IMR-90 (cell line): ENCODE measurements at regions not wholly inside any gene's neighbourhood (a gene's known extent, or its start where the extent isn't known, plus 50 kb on each side); places are given as distances from the start of the nearest gene placed in this dataset.

Experiments used
- CEBPB ChIP-seq: IDR thresholded peaks from 2 replicates; pipeline ENCODE4 v1.6.1; 2012; ENCODE audit warnings: low read depth, low read length, improper control_type of control experiment
- CTCF ChIP-seq: conservative IDR thresholded peaks from 2 replicates; pipeline ENCODE4 v1.5.1; 2012; ENCODE audit warnings: mild to moderate bottlenecking, low read depth, low read length, improper control_type of control experiment
- ELK1 ChIP-seq: fragments of 150-350 bp; IDR thresholded peaks from 2 replicates; pipeline ENCODE4 v1.6.1; 2016; ENCODE audit warnings: low read depth, mild to moderate bottlenecking, low read length, moderate library complexity, borderline replicate concordance
- MAFK ChIP-seq: IDR thresholded peaks from 2 replicates; pipeline ENCODE4 v1.6.1; 2012; ENCODE audit warnings: low read depth, low read length, improper control_type of control experiment
- MAZ ChIP-seq: IDR thresholded peaks from 2 replicates; pipeline ENCODE4 v1.6.1; 2012; ENCODE audit warnings: low read depth, mild to moderate bottlenecking, low read length, improper control_type of control experiment, moderate library complexity, borderline replicate concordance
- MXI1 ChIP-seq: IDR thresholded peaks from 2 replicates; pipeline ENCODE4 v1.6.1; 2012; ENCODE audit warnings: low read depth, mild to moderate bottlenecking, low read length, moderate library complexity, borderline replicate concordance
- POLR2A ChIP-seq: IDR thresholded peaks from 2 replicates; pipeline ENCODE4 v1.6.1; 2012; ENCODE audit warnings: mild to moderate bottlenecking, low read depth, low read length
- RAD21 ChIP-seq: IDR thresholded peaks from 2 replicates; pipeline ENCODE4 v1.6.1; 2012; ENCODE audit warnings: low read length, improper control_type of control experiment
- RCOR1 ChIP-seq: IDR thresholded peaks from 2 replicates; pipeline ENCODE4 v1.6.1; 2012; ENCODE audit warnings: mild to moderate bottlenecking, low read length, improper control_type of control experiment; ENCODE audit not compliant: insufficient replicate concordance
- RFX5 ChIP-seq: IDR thresholded peaks from 2 replicates; pipeline ENCODE4 v1.8.0; 2012; ENCODE audit warnings: low read depth, mild to moderate bottlenecking, low read length, moderate library complexity
- SMC3 ChIP-seq: fragments of 150-350 bp; IDR thresholded peaks from 2 replicates; pipeline ENCODE4 v1.6.1; 2016; ENCODE audit warnings: low read depth, mild to moderate bottlenecking, antibody characterized with exemption, low read length, moderate library complexity
- USF2 ChIP-seq: fragments of 150-350 bp; IDR thresholded peaks from 2 replicates; pipeline ENCODE4 v1.6.1; 2017; ENCODE audit warnings: mild to moderate bottlenecking, antibody characterized with exemption, low read length, low read depth

- TF ChIP-seq MXI1 (no peak), CTCF (no peak), USF2 (no peak), POLR2A (no peak), RFX5 (no peak), MAZ (no peak), MAFK (no peak), SMC3 (no peak), RCOR1 (no peak), RAD21 (no peak), ELK1 (no peak), CEBPB (no peak)
These were observed 76.6 kb upstream of the SCAF8 start for GRCh38 chr6:154656660-154657059.
